Fibroblast of lung (primary cell): ENCODE measurements at regions not wholly inside any gene's neighbourhood (a gene's known extent, or its start where the extent isn't known, plus 50 kb on each side); places are given as distances from the start of the nearest gene placed in this dataset.

Source experiments
- CTCF ChIP-seq, 2 donors: IDR thresholded peaks in 1 of 2; conservative IDR thresholded peaks in 1 of 2; 1 replicate in 1 of 2; 2 replicates in 1 of 2; pipeline ENCODE4 v1.5.1; 2011 to 2012; ENCODE audit warnings: low read length in 2 of 2, control low read depth in 1 of 2, inconsistent platforms in 1 of 2, low read depth in 1 of 2, mild to moderate bottlenecking in 1 of 2
- EZH2 ChIP-seq: IDR thresholded peaks from 2 replicates; pipeline ENCODE4 v1.5.1; 2012; ENCODE audit warnings: low read length, control low read depth, mild to moderate bottlenecking; ENCODE audit errors: missing control alignments

DNA sequence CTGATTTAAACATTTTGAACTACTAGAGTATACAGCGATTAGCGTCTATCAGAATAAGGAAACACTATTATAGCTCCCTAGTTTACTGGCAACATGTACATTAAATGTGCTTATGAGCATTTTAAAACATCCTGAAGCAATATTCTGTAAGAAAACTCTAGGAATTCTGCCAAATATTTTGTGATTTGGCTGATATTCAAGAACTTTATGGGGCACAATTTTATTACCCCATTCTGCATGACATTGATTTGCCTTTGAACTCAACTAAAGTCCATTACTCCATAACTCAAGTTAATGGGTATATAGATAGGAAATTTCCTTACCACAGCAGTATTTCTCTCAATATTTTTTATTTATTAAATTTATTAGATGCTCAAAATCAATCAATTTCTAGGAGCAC lies 369.9 kb upstream of the KCND2 start:
- TF ChIP-seq CTCF (conservative IDR thresholded peaks at IDR 0.05 in 1 of 2, IDR thresholded peaks at IDR 0.05 in 1 of 2; ENCODE audit: low read depth in 1 of 2, low read length in 2 of 2) (no peak), EZH2 (no peak)
